Esophagus muscularis mucosa (tissue), 3 donors: ENCODE measurements at regions not wholly inside any gene's neighbourhood (a gene's known extent, or its start where the extent isn't known, plus 50 kb on each side); places are given as distances from the start of the nearest gene placed in this dataset.
"Not testable (repeated sequence)": the region's sequence is repeated elsewhere in the genome, so short reads cannot be mapped to it uniquely, and the experiment has no call there.

Source experiments
- CTCF ChIP-seq, 3 experiments: fragments of 200-600 bp in 2 of 3; fragments of 450-650 bp in 1 of 3; sonication (generic) in 2 of 3; IDR thresholded peaks; one replicate each; pipeline ENCODE4 v1.5.1; 2017 to 2019; ENCODE audit warnings: antibody characterized with exemption in 3 of 3, mild to moderate bottlenecking in 2 of 3, moderate library complexity in 1 of 3
- POLR2A ChIP-seq: fragments of 450-650 bp; IDR thresholded peaks from one replicate; pipeline ENCODE4 v1.6.1; 2017; ENCODE audit warnings: antibody characterized with exemption, moderate library complexity, mild to moderate bottlenecking, low read depth

DNA sequence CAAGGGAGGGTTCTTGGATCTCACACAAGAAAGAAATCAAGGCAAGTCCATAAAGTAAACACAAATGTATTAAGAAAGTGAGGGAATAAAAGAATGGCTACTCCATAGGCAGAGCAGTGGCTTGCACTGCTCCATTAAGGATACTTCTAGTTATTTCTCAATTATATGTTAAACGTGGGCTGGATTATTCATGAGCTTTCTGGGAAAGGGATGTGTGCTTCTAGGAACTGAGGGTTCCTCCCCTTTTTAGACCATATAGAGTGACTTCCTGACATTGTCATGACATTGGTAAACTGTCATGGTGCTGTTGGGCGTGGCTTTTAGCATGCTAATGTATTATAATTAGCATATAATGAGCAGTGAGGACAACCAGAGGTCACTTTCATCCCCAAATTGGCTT, 108.4 kb downstream of the SPIN4 start:
- TF ChIP-seq CTCF (IDR thresholded peaks at IDR 0.05); POLR2A: not testable (repeated sequence)
